Endodermal cell (in vitro differentiated cells): ENCODE measurements at regions not wholly inside any gene's neighbourhood (a gene's known extent, or its start where the extent isn't known, plus 50 kb on each side); places are given as distances from the start of the nearest gene placed in this dataset.
A peak's percentile ranks its signal among the peaks of the same experiment; 100 is the strongest.

ENCODE experiments used
- DNase-seq: peaks from one replicate; pipeline ENCODE4 v3.0.0-alpha.2; 2017
- H3K27ac ChIP-seq: 2 replicates; pipeline ENCODE4 v1.5.1; 2013; ENCODE audit warnings: mild to moderate bottlenecking, low read depth, low read length, moderate library complexity
- H3K27me3 ChIP-seq: 2 replicates; pipeline ENCODE4 v1.6.1; 2013; ENCODE audit warnings: mild to moderate bottlenecking, low read length, moderate library complexity; ENCODE audit not compliant: insufficient read depth, control insufficient read depth, poor library complexity, severe bottlenecking
- H3K36me3 ChIP-seq: 2 replicates; pipeline ENCODE4 v1.7.0; 2013; ENCODE audit warnings: mild to moderate bottlenecking, low read length, moderate library complexity; ENCODE audit not compliant: control insufficient read depth, insufficient read depth
- H3K4me1 ChIP-seq: one replicate; pipeline ENCODE4 v1.7.0; 2013; ENCODE audit warnings: low read length; ENCODE audit not compliant: control insufficient read depth, insufficient read depth
- H3K4me3 ChIP-seq: 2 replicates; pipeline ENCODE4 v1.5.1; 2013; ENCODE audit warnings: mild to moderate bottlenecking, low read length, moderate library complexity
- H3K9ac ChIP-seq: 2 replicates; pipeline ENCODE4 v1.6.1; 2013; ENCODE audit warnings: mild to moderate bottlenecking, low read length, moderate library complexity; ENCODE audit not compliant: poor library complexity, severe bottlenecking; ENCODE audit errors: extremely low read depth
- H3K9me3 ChIP-seq: 2 replicates; pipeline ENCODE4 v1.6.1; 2013; ENCODE audit warnings: mild to moderate bottlenecking, low read length, moderate library complexity; ENCODE audit not compliant: control insufficient read depth
- H3K27ac Mint-ChIP-seq: 2 replicates; pipeline ENCODE4 v1.8.0; 2020; ENCODE audit warnings: mixed read lengths
- H3K27me3 Mint-ChIP-seq: 2 replicates; pipeline ENCODE4 v1.8.0; 2021; ENCODE audit warnings: mild to moderate bottlenecking, mixed read lengths; ENCODE audit not compliant: insufficient read depth
- H3K36me3 Mint-ChIP-seq: 2 replicates; pipeline ENCODE4 v1.8.0; 2020; ENCODE audit warnings: low read depth, mixed read lengths
- H3K4me1 Mint-ChIP-seq: 2 replicates; pipeline ENCODE4 v1.8.0; 2020; ENCODE audit warnings: mixed read lengths
- H3K4me3 Mint-ChIP-seq: 2 replicates; pipeline ENCODE4 v1.8.0; 2020; ENCODE audit warnings: mild to moderate bottlenecking, moderate library complexity, mixed read lengths
- H3K9me3 Mint-ChIP-seq: 2 replicates; pipeline ENCODE4 v1.8.0; 2020; ENCODE audit warnings: mild to moderate bottlenecking, mixed read lengths
- WGBS, 2 experiments: methylation state at CpG; one replicate each; pipeline versions ENCODE4 v1.1.5 to v1.1.7; 2013; ENCODE audit warnings: missing lambda C conversion rate in 2 of 2, mixed read lengths in 1 of 2; ENCODE audit not compliant: insufficient coverage in 1 of 2, insufficient read length in 1 of 2; 5-methylcytosine and 5-hydroxymethylcytosine counted together
- TF ChIP-seq, protein P1 (sequence below): fragments of 200-600 bp; sonication (generic); conservative IDR thresholded peaks from 2 replicates; pipeline ENCODE4 v1.5.0; 2021; ENCODE audit warnings: antibody characterized with exemption, mild to moderate bottlenecking

DNA sequence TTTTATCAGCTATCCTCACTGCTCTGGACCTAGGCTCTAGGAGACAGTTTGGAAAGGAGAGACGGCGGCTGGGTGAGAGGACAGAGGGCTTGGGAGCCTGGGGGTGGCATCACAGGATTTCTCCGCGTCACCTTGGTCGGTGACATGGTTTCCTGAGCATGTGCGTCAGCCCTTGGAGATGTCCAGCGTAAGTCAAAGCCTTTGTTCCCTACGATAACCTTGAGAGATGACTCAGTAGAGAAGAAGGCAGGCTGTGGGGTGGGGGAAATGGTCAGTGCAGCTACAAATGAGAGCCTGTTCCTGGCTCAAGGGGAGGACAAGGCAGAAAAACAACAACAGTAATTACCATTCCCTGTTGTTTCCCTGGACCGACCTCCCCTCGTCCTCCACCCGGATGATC is 90.2 kb upstream of the TBX3 start:
- Mint-ChIP-seq H3K27ac (peak overlapping the region; percentile 21), H3K4me1 (no peaks in the 10 kb centered on the region), H3K27me3 (peaks cover 7% of the 10 kb centered on the region), H3K4me3 (no peak overlapping the region), H3K9me3 (no peaks in the 10 kb centered on the region), H3K36me3 (no peaks in the 10 kb centered on the region)
- H3K9ac ChIP-seq, result no peak overlapping the region
- TF ChIP-seq, protein P1, sequence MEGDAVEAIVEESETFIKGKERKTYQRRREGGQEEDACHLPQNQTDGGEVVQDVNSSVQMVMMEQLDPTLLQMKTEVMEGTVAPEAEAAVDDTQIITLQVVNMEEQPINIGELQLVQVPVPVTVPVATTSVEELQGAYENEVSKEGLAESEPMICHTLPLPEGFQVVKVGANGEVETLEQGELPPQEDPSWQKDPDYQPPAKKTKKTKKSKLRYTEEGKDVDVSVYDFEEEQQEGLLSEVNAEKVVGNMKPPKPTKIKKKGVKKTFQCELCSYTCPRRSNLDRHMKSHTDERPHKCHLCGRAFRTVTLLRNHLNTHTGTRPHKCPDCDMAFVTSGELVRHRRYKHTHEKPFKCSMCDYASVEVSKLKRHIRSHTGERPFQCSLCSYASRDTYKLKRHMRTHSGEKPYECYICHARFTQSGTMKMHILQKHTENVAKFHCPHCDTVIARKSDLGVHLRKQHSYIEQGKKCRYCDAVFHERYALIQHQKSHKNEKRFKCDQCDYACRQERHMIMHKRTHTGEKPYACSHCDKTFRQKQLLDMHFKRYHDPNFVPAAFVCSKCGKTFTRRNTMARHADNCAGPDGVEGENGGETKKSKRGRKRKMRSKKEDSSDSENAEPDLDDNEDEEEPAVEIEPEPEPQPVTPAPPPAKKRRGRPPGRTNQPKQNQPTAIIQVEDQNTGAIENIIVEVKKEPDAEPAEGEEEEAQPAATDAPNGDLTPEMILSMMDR, result no peak
- no peaks in the 10 kb centered on the region for H3K36me3 ChIP-seq
- H3K4me3 ChIP-seq, result no peak overlapping the region
- H3K27me3 ChIP-seq, result no peaks in the 10 kb centered on the region
- H3K27ac ChIP-seq, result no peak overlapping the region
- no peaks in the 10 kb centered on the region for H3K4me1 ChIP-seq
- WGBS, 2 experiments, result 84 to 91% methylated on average over 6 to 11 of the region's 11 CpGs
- DNase-seq, result no peak
- H3K9me3 ChIP-seq, result no peaks in the 10 kb centered on the region

GRCh38 chr12:114770323-114770722 is 86.3 kb upstream of the TBX3 start:
- no peak for DNase-seq
- no peak overlapping the region for H3K4me3 ChIP-seq
- H3K27ac ChIP-seq, result no peak overlapping the region
- H3K36me3 Mint-ChIP-seq, result no peaks in the 10 kb centered on the region
- H3K9ac ChIP-seq, result no peak overlapping the region
- H3K27ac Mint-ChIP-seq, result no peak overlapping the region
- TF ChIP-seq, protein P1, result peak; percentile 41
- no peak overlapping the region for H3K4me3 Mint-ChIP-seq
- H3K27me3 ChIP-seq, result no peaks in the 10 kb centered on the region
- no peaks in the 10 kb centered on the region for H3K9me3 Mint-ChIP-seq
- H3K27me3 Mint-ChIP-seq, result peaks cover 4% of the 10 kb centered on the region
- H3K4me1 Mint-ChIP-seq, result no peaks in the 10 kb centered on the region
- WGBS, 2 experiments, result 92 to 93% methylated on average over 2 to 3 of the region's 3 CpGs
- no peaks in the 10 kb centered on the region for H3K4me1 ChIP-seq
- no peaks in the 10 kb centered on the region for H3K36me3 ChIP-seq
- no peaks in the 10 kb centered on the region for H3K9me3 ChIP-seq

DNA sequence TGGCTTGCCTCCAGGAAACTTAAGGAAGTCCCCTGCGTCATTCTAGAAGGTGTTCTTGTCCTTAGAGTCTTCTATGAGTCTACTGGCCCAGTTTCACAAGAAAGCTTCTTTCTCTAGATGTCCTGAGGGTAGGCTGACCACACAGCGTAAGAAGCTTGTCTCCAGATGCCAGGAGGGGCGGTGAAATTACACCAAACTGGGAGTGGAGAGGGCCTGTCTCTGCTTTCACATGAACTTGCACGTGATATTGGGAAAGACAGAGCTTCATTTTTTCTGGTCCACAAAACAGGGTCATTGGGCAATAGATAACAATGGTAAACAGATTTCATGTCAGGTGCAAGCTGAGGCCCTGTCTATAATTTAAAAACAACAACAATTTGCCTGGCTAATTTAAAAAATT is 85.7 kb upstream of the TBX3 start:
- Mint-ChIP-seq H3K36me3 (no peaks in the 10 kb centered on the region), H3K4me3 (no peak overlapping the region), H3K27ac (no peak overlapping the region), H3K4me1 (peaks cover 1% of the 10 kb centered on the region), H3K27me3 (peaks cover 4% of the 10 kb centered on the region), H3K9me3 (no peaks in the 10 kb centered on the region)
- H3K4me1 ChIP-seq, result no peaks in the 10 kb centered on the region
- no peaks in the 10 kb centered on the region for H3K9me3 ChIP-seq
- no peak overlapping the region for H3K4me3 ChIP-seq
- H3K9ac ChIP-seq, result no peak overlapping the region
- TF ChIP-seq, protein P1, result no peak
- H3K27ac ChIP-seq, result no peak overlapping the region
- no peaks in the 10 kb centered on the region for H3K27me3 ChIP-seq
- WGBS, 2 experiments, result 97 to 99% methylated on average over 3 to 4 of the region's 4 CpGs
- no peak for DNase-seq
- no peaks in the 10 kb centered on the region for H3K36me3 ChIP-seq
